ENCODE measurements at regions not wholly inside any gene's neighbourhood (a gene's known extent, or its start where the extent isn't known, plus 50 kb on each side); places are given as distances from the start of the nearest gene placed in this dataset.

DNA sequence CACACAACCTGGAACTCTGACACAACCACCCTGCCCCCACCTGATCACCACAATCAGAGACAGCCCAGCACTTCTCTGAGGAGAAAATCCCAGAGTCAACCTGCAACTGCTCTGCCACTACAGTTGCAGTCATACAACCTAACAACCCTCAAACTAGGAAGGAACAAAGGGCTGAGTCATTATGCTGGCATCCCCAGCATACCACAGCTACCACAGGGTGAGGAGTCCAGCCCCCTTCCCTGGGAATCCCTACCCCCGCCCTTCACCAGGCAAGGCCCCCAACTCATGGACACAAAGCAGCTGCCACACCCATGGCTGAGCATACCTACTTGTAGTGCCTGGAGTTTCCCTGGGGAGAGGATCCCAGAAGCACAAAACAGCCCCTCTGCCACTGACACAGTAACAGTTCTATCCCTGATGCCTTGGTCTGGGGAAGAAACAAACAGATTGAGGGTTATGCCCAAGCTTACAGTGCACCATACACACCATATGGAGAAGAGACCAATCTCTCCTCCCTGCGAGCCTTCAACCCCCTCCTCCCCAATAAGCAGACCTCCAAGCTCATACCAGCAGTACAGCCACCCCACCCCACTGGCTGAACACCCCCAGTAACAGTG, 68.5 kb upstream of the C11orf58 start:
- no CpG with 5 or more reads among the region's 2 CpGs for WGBS (ENCODE audit: extremely low coverage, insufficient read length, low lambda C conversion rate)
- Histone ChIP-seq H2AFZ (ENCODE audit: low read length) (no peak overlapping the region), H3K18ac (ENCODE audit: insufficient read length, low read depth, low read length) (no peak overlapping the region), H3K4me1 (ENCODE audit: insufficient read depth, low read length) (no peaks in the 10 kb centered on the region; the same call in 1 of the 2 replicates), H3K23ac (ENCODE audit: insufficient read length, low read depth, low read length) (no peak overlapping the region), H3K56ac (ENCODE audit: insufficient read length, low read depth, low read length) (no peak overlapping the region), H2AK5ac (ENCODE audit: insufficient read length, low read length) (no peak overlapping the region), H2BK120ac (ENCODE audit: low read depth, low read length, poor library complexity, severe bottlenecking) (no peak overlapping the region), H3K27me3 (ENCODE audit: insufficient read depth, low read length) (no peaks in the 10 kb centered on the region), H2BK12ac (ENCODE audit: insufficient read length, low read depth, low read length) (no peak overlapping the region), H2BK5ac (ENCODE audit: insufficient read length, low read length) (no peak overlapping the region), H3T11ph (ENCODE audit: low read length) (no peak overlapping the region), H3K14ac (ENCODE audit: insufficient read depth, low read length) (no peak overlapping the region), H3K79me2 (ENCODE audit: insufficient read depth, low read length) (no peaks in the 10 kb centered on the region), H3K4ac (ENCODE audit: low read depth, low read length) (no peak overlapping the region), H4K8ac (replicated peaks; ENCODE audit: insufficient read length, low read depth, low read length) (no peak overlapping the region), H2BK15ac (ENCODE audit: low read depth, low read length) (no peak overlapping the region), H4K5ac (ENCODE audit: insufficient read length, low read depth, low read length) (no peak overlapping the region), H3K27ac (ENCODE audit: insufficient read length, low read depth, low read length) (no peak overlapping the region), H4K91ac (ENCODE audit: insufficient read length, low read depth, low read length) (no peak overlapping the region), H3K9me3 (ENCODE audit: control insufficient read depth, low read depth, low read length) (no peaks in the 10 kb centered on the region), H3K23me2 (ENCODE audit: insufficient read length, low read depth, low read length, poor library complexity, severe bottlenecking) (no peaks in the 10 kb centered on the region), H3K9ac (ENCODE audit: extremely low read depth, insufficient read length, low read length) (no peak overlapping the region), H2BK20ac (ENCODE audit: low read depth, low read length, poor library complexity, severe bottlenecking) (no peak overlapping the region), H3K4me2 (ENCODE audit: insufficient read depth, insufficient read length, low read length) (no peak overlapping the region), H3K79me1 (ENCODE audit: insufficient read depth, low read depth, low read length, poor library complexity, severe bottlenecking) (no peaks in the 10 kb centered on the region), H4K20me1 (ENCODE audit: control insufficient read depth, insufficient read depth, insufficient read length) (no peaks in the 10 kb centered on the region)
- TF ChIP-seq, protein P1, sequence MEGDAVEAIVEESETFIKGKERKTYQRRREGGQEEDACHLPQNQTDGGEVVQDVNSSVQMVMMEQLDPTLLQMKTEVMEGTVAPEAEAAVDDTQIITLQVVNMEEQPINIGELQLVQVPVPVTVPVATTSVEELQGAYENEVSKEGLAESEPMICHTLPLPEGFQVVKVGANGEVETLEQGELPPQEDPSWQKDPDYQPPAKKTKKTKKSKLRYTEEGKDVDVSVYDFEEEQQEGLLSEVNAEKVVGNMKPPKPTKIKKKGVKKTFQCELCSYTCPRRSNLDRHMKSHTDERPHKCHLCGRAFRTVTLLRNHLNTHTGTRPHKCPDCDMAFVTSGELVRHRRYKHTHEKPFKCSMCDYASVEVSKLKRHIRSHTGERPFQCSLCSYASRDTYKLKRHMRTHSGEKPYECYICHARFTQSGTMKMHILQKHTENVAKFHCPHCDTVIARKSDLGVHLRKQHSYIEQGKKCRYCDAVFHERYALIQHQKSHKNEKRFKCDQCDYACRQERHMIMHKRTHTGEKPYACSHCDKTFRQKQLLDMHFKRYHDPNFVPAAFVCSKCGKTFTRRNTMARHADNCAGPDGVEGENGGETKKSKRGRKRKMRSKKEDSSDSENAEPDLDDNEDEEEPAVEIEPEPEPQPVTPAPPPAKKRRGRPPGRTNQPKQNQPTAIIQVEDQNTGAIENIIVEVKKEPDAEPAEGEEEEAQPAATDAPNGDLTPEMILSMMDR (conservative IDR thresholded peaks at IDR 0.05), result no peak
- Mint-ChIP-seq H3K4me1 (peaks cover 7 to 11% of the 10 kb centered on the region in 2 experiments), H3K27ac (peak overlapping the region in 2 of 3 experiments; percentile 53 to 96; a peak in 3 of 7 replicates), H3K36me3 (ENCODE audit: insufficient read depth in 1 of 3, low read depth in 3 of 3) (peaks cover 0 to 27% (median 0%) of the 10 kb centered on the region in 3 experiments; a peak in 6 of 7 replicates), H3K9me3 (peaks cover 26 to 37% of the 10 kb centered on the region in 2 experiments), H3K27me3 (ENCODE audit: low read depth) (peaks cover 4% of the 10 kb centered on the region), H3K4me3 (no peak overlapping the region)
- peak; percentile 77 for DNase-seq

All from H9 (cell line).